ENCODE measurements at regions not wholly inside any gene's neighbourhood (a gene's known extent, or its start where the extent isn't known, plus 50 kb on each side); places are given as distances from the start of the nearest gene placed in this dataset.

- H3K4me2 ChIP-seq (ENCODE audit: low read length), result no peak overlapping the region
- peaks cover 3% of the 10 kb centered on the region for H3K27me3 ChIP-seq (ENCODE audit: insufficient read depth, low read length)
- FAIRE-seq (no peak), DNase-seq (ENCODE audit: low read depth) (no peak)
- no peaks in the 10 kb centered on the region for H4K20me1 ChIP-seq (ENCODE audit: insufficient read depth, low read length)
- no peaks in the 10 kb centered on the region for H3K4me1 ChIP-seq (ENCODE audit: insufficient read depth, low read length)
- H2AFZ ChIP-seq (ENCODE audit: low read depth, low read length), result no peak overlapping the region
- no peak for TF ChIP-seq CTCF (IDR thresholded peaks at IDR 0.05; ENCODE audit: insufficient read depth, low read depth, low read length)
- TF ChIP-seq EZH2 (IDR thresholded peaks at IDR 0.05; ENCODE audit: insufficient read depth, low read length), result no peak
- Mint-ChIP-seq H3K36me3 (ENCODE audit: low read depth, unreplicated experiment) (peaks cover 4% of the 10 kb centered on the region), H3K4me1 (ENCODE audit: low read depth, unreplicated experiment) (peaks cover 4% of the 10 kb centered on the region), H3K9me3 (ENCODE audit: unreplicated experiment) (peaks cover 8% of the 10 kb centered on the region), H3K27ac (ENCODE audit: unreplicated experiment) (no peak overlapping the region), H3K27me3 (ENCODE audit: low read depth, unreplicated experiment) (peaks cover 68% of the 10 kb centered on the region), H3K4me3 (ENCODE audit: unreplicated experiment) (no peak overlapping the region)
- no peak overlapping the region for H3K4me3 ChIP-seq (ENCODE audit: insufficient read depth, low read depth, low read length)
- H3K9ac ChIP-seq (ENCODE audit: low read length), result no peak overlapping the region
- no peaks in the 10 kb centered on the region for H3K79me2 ChIP-seq (ENCODE audit: insufficient read depth, low read length)
- no peaks in the 10 kb centered on the region for H3K36me3 ChIP-seq (ENCODE audit: insufficient read depth, low read length)
- no peaks in the 10 kb centered on the region for H3K9me3 ChIP-seq (ENCODE audit: insufficient read depth, low read depth, low read length)
- H3K27ac ChIP-seq (ENCODE audit: low read depth, low read length), result no peak overlapping the region
Measured at GRCh38 chr6:40743690-40744446, 156.7 kb upstream of the LRFN2 start.

DNA sequence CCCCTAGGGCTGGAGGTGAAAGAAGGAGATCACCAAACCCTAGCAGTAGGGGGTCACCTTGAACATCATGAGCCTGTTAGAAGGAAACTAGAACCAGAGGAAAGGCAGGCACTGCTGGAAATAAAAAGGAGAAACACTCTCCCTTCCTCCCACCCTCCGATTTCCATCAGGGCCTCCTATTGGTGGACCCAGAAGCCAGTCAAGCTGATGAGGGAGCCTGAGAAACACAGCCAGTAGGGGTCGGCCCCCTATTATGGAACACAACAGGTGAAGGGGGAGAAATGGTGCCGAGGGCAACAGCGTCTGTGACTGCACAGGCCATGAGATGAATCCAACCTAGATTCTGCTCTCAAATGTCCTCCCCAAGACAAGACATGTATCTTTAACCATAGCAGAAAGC, 156.1 kb upstream of the LRFN2 start:
- Mint-ChIP-seq H3K27me3 (ENCODE audit: low read depth, unreplicated experiment) (peaks cover 67% of the 10 kb centered on the region), H3K4me3 (ENCODE audit: unreplicated experiment) (no peak overlapping the region), H3K27ac (ENCODE audit: unreplicated experiment) (no peak overlapping the region), H3K36me3 (ENCODE audit: low read depth, unreplicated experiment) (peaks cover 3% of the 10 kb centered on the region), H3K4me1 (ENCODE audit: low read depth, unreplicated experiment) (peaks cover 4% of the 10 kb centered on the region), H3K9me3 (ENCODE audit: unreplicated experiment) (peaks cover 8% of the 10 kb centered on the region)
- Histone ChIP-seq H4K20me1 (ENCODE audit: insufficient read depth, low read length) (no peaks in the 10 kb centered on the region), H3K4me2 (ENCODE audit: low read length) (no peak overlapping the region), H3K4me1 (ENCODE audit: insufficient read depth, low read length) (no peaks in the 10 kb centered on the region), H3K9ac (ENCODE audit: low read length) (no peak overlapping the region), H3K4me3 (ENCODE audit: insufficient read depth, low read depth, low read length) (no peak overlapping the region), H3K27me3 (ENCODE audit: insufficient read depth, low read length) (peaks cover 3% of the 10 kb centered on the region), H3K9me3 (ENCODE audit: insufficient read depth, low read depth, low read length) (no peaks in the 10 kb centered on the region), H3K36me3 (ENCODE audit: insufficient read depth, low read length) (no peaks in the 10 kb centered on the region), H2AFZ (ENCODE audit: low read depth, low read length) (no peak overlapping the region), H3K79me2 (ENCODE audit: insufficient read depth, low read length) (no peaks in the 10 kb centered on the region), H3K27ac (ENCODE audit: low read depth, low read length) (no peak overlapping the region)
- FAIRE-seq, result no peak
- TF ChIP-seq CTCF (IDR thresholded peaks at IDR 0.05; ENCODE audit: insufficient read depth, low read depth, low read length) (no peak), EZH2 (IDR thresholded peaks at IDR 0.05; ENCODE audit: insufficient read depth, low read length) (no peak)
- no peak for DNase-seq (ENCODE audit: low read depth)

- no peaks in the 10 kb centered on the region for H3K79me2 ChIP-seq (ENCODE audit: insufficient read depth, low read length)
- H3K4me1 ChIP-seq (ENCODE audit: insufficient read depth, low read length), result no peaks in the 10 kb centered on the region
- no peak for TF ChIP-seq CTCF (IDR thresholded peaks at IDR 0.05; ENCODE audit: insufficient read depth, low read depth, low read length)
- no peak for TF ChIP-seq EZH2 (IDR thresholded peaks at IDR 0.05; ENCODE audit: insufficient read depth, low read length)
- no peaks in the 10 kb centered on the region for H3K27me3 ChIP-seq (ENCODE audit: insufficient read depth, low read length)
- no peaks in the 10 kb centered on the region for H3K9me3 ChIP-seq (ENCODE audit: insufficient read depth, low read depth, low read length)
- Mint-ChIP-seq H3K4me3 (ENCODE audit: unreplicated experiment) (no peak overlapping the region), H3K9me3 (ENCODE audit: unreplicated experiment) (peaks cover 8% of the 10 kb centered on the region), H3K4me1 (ENCODE audit: low read depth, unreplicated experiment) (no peaks in the 10 kb centered on the region), H3K27me3 (ENCODE audit: low read depth, unreplicated experiment) (peaks cover 54% of the 10 kb centered on the region), H3K27ac (ENCODE audit: unreplicated experiment) (no peak overlapping the region), H3K36me3 (ENCODE audit: low read depth, unreplicated experiment) (no peaks in the 10 kb centered on the region)
- DNase-seq (ENCODE audit: low read depth) (no peak), FAIRE-seq (no peak)
- H3K4me2 ChIP-seq (ENCODE audit: low read length), result no peak overlapping the region
- no peak overlapping the region for H2AFZ ChIP-seq (ENCODE audit: low read depth, low read length)
- no peak overlapping the region for H3K4me3 ChIP-seq (ENCODE audit: insufficient read depth, low read depth, low read length)
- no peak overlapping the region for H3K9ac ChIP-seq (ENCODE audit: low read length)
- no peaks in the 10 kb centered on the region for H3K36me3 ChIP-seq (ENCODE audit: insufficient read depth, low read length)
- no peak overlapping the region for H3K27ac ChIP-seq (ENCODE audit: low read depth, low read length)
- H4K20me1 ChIP-seq (ENCODE audit: insufficient read depth, low read length), result no peaks in the 10 kb centered on the region
Measured at GRCh38 chr6:40740518-40740917, 153.4 kb upstream of the LRFN2 start.

All from astrocyte (in vitro differentiated cells and primary cell).